ENCODE measurements at regions not wholly inside any gene's neighbourhood (a gene's known extent, or its start where the extent isn't known, plus 50 kb on each side); places are given as distances from the start of the nearest gene placed in this dataset.

DNA sequence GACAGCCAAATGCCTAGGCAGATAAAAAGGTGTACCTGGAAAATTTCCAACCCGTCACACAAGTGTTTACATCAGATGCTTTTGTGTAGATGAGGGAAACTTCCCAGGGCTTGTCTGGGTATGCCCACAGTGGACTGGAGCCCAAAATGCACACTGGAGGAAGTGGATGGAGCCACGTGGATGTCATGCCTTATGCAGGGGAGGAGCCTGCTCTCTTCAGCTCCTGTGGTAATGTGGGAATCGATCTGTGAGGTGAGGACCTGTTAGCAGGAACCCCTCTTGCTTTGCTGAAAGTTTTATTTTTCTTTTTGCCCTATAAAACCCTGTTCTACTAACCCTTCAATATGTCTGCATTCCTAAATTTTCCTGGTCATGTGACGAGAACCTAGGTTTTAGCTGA is 439.2 kb upstream of the CDH9 start:
- no peak overlapping the region for H3K4me2 ChIP-seq (ENCODE audit: insufficient read depth, low read length)
- H3K27ac ChIP-seq (ENCODE audit: low read length), result no peak overlapping the region
- H3K27me3 ChIP-seq (ENCODE audit: insufficient read depth, low read length, poor library complexity), result no peaks in the 10 kb centered on the region
- no peaks in the 10 kb centered on the region for H3K4me1 ChIP-seq (ENCODE audit: insufficient read depth, low read length)
- H3K9ac ChIP-seq (ENCODE audit: low read depth, low read length), result no peak overlapping the region
- no peak overlapping the region for H2AFZ ChIP-seq (ENCODE audit: low read depth, low read length)
- no peak overlapping the region for H3K4me3 ChIP-seq (ENCODE audit: low read depth in 1 of 2, low read length in 2 of 2)
- peaks cover 16% of the 10 kb centered on the region for H3K9me3 ChIP-seq (ENCODE audit: insufficient read depth, low read length, severe bottlenecking)
- H3K36me3 ChIP-seq (ENCODE audit: insufficient read depth, low read length), result no peaks in the 10 kb centered on the region
- TF ChIP-seq, protein P1, sequence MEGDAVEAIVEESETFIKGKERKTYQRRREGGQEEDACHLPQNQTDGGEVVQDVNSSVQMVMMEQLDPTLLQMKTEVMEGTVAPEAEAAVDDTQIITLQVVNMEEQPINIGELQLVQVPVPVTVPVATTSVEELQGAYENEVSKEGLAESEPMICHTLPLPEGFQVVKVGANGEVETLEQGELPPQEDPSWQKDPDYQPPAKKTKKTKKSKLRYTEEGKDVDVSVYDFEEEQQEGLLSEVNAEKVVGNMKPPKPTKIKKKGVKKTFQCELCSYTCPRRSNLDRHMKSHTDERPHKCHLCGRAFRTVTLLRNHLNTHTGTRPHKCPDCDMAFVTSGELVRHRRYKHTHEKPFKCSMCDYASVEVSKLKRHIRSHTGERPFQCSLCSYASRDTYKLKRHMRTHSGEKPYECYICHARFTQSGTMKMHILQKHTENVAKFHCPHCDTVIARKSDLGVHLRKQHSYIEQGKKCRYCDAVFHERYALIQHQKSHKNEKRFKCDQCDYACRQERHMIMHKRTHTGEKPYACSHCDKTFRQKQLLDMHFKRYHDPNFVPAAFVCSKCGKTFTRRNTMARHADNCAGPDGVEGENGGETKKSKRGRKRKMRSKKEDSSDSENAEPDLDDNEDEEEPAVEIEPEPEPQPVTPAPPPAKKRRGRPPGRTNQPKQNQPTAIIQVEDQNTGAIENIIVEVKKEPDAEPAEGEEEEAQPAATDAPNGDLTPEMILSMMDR (IDR thresholded peaks at IDR 0.05; ENCODE audit: borderline replicate concordance, extremely low read depth, low read length, poor library complexity, severe bottlenecking), result no peak
- no peak for TF ChIP-seq EZH2 (IDR thresholded peaks at IDR 0.05; ENCODE audit: borderline replicate concordance, low read depth, low read length, severe bottlenecking)
- H3K79me2 ChIP-seq (ENCODE audit: insufficient read depth, low read length), result no peaks in the 10 kb centered on the region
- H4K20me1 ChIP-seq (ENCODE audit: insufficient read depth, low read length), result no peaks in the 10 kb centered on the region
- DNase-seq, result no peak
- no peak for ATAC-seq (ENCODE audit: insufficient read depth, low read depth)

DNA sequence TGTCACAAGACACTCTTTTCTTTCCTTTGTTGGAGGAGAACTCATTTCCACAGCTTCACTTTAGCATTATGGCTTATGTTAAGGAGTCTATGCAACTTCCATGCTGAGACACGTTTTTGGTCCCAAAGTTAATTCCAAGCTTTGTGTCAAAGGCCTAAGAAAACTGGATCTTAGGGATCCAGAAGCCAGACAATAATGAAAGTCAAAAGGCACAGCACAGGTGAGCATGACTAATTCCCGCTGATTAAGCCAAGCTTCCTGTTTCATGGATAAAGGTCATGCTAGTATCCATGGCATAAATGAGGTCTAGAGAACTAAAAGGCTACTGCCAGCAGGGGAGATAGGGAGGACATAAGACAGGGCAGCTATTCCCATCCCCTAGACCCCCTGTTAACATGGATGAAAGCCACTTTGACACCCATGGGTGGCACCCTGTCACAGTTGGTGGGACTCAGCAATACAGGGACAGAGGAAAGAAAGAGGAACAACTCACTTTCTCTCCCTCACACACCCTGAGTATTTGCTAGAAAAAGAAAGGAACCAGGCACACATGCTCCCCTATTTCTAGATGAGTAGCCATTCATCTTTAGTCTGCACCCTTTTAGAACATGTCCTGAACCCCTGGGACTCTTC is 438.1 kb upstream of the CDH9 start:
- H3K27ac ChIP-seq (ENCODE audit: low read length), result no peak overlapping the region
- TF ChIP-seq EZH2 (IDR thresholded peaks at IDR 0.05; ENCODE audit: borderline replicate concordance, low read depth, low read length, severe bottlenecking), result no peak
- TF ChIP-seq, protein P1 (IDR thresholded peaks at IDR 0.05; ENCODE audit: borderline replicate concordance, extremely low read depth, low read length, poor library complexity, severe bottlenecking), result no peak
- no peak overlapping the region for H2AFZ ChIP-seq (ENCODE audit: low read depth, low read length)
- no peaks in the 10 kb centered on the region for H3K79me2 ChIP-seq (ENCODE audit: insufficient read depth, low read length)
- peaks cover 16% of the 10 kb centered on the region for H3K9me3 ChIP-seq (ENCODE audit: insufficient read depth, low read length, severe bottlenecking)
- no peak overlapping the region for H3K9ac ChIP-seq (ENCODE audit: low read depth, low read length)
- no peaks in the 10 kb centered on the region for H4K20me1 ChIP-seq (ENCODE audit: insufficient read depth, low read length)
- H3K36me3 ChIP-seq (ENCODE audit: insufficient read depth, low read length), result no peaks in the 10 kb centered on the region
- DNase-seq, result no peak
- H3K27me3 ChIP-seq (ENCODE audit: insufficient read depth, low read length, poor library complexity), result no peaks in the 10 kb centered on the region
- ATAC-seq (ENCODE audit: insufficient read depth, low read depth), result no peak
- no peaks in the 10 kb centered on the region for H3K4me1 ChIP-seq (ENCODE audit: insufficient read depth, low read length)
- H3K4me2 ChIP-seq (ENCODE audit: insufficient read depth, low read length), result no peak overlapping the region
- no peak overlapping the region for H3K4me3 ChIP-seq (ENCODE audit: low read depth in 1 of 2, low read length in 2 of 2)

DNA sequence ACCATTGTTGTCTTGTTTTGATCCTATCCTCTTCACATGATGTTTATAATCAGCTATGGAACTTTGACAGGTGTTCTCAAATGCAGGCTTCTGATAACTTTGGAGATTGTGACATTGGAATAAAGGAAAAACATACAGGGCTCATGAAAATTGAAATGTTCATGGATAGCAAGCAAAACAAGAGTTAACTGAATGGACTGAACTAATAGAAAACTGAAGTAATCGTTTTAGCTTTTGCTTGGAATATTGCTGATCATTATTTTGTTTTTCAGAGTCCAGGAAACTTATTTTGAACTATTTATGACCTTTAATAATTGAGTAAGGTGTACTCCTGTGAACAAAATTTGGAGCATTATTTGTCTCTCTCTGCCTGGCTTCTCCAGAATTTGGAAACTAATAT is 436.7 kb upstream of the CDH9 start:
- H3K4me2 ChIP-seq (ENCODE audit: insufficient read depth, low read length), result no peak overlapping the region
- H4K20me1 ChIP-seq (ENCODE audit: insufficient read depth, low read length), result no peaks in the 10 kb centered on the region
- peaks cover 16% of the 10 kb centered on the region for H3K9me3 ChIP-seq (ENCODE audit: insufficient read depth, low read length, severe bottlenecking)
- H3K36me3 ChIP-seq (ENCODE audit: insufficient read depth, low read length), result no peaks in the 10 kb centered on the region
- no peak overlapping the region for H3K27ac ChIP-seq (ENCODE audit: low read length)
- no peak for TF ChIP-seq EZH2 (IDR thresholded peaks at IDR 0.05; ENCODE audit: borderline replicate concordance, low read depth, low read length, severe bottlenecking)
- TF ChIP-seq, protein P1 (IDR thresholded peaks at IDR 0.05; ENCODE audit: borderline replicate concordance, extremely low read depth, low read length, poor library complexity, severe bottlenecking), result no peak
- H3K27me3 ChIP-seq (ENCODE audit: insufficient read depth, low read length, poor library complexity), result no peaks in the 10 kb centered on the region
- no peak overlapping the region for H2AFZ ChIP-seq (ENCODE audit: low read depth, low read length)
- ATAC-seq (ENCODE audit: insufficient read depth, low read depth), result no peak
- DNase-seq, result no peak
- H3K9ac ChIP-seq (ENCODE audit: low read depth, low read length), result no peak overlapping the region
- H3K4me1 ChIP-seq (ENCODE audit: insufficient read depth, low read length), result no peaks in the 10 kb centered on the region
- no peak overlapping the region for H3K4me3 ChIP-seq (ENCODE audit: low read depth in 1 of 2, low read length in 2 of 2)
- H3K79me2 ChIP-seq (ENCODE audit: insufficient read depth, low read length), result no peaks in the 10 kb centered on the region

All from DND-41 (cell line).